DOHH2 (cell line): ENCODE measurements at regions not wholly inside any gene's neighbourhood (a gene's known extent, or its start where the extent isn't known, plus 50 kb on each side); places are given as distances from the start of the nearest gene placed in this dataset.

Experiments used
- H3F3A ChIP-seq: fragments of 200-600 bp; sonication (generic), shearing (Covaris generic); 2 replicates; pipeline ENCODE4 v1.6.0; 2016; ENCODE audit warnings: antibody characterized with exemption, mild to moderate bottlenecking; ENCODE audit not compliant: control insufficient read depth, insufficient read depth
- H3K27ac ChIP-seq: fragments of 200-600 bp; sonication (generic); 2 replicates; pipeline ENCODE4 v1.5.1; 2014; ENCODE audit warnings: low read depth, mild to moderate bottlenecking, low read length, moderate library complexity
- H3K27me3 ChIP-seq: fragments of 200-600 bp; sonication (generic); 2 replicates; pipeline ENCODE4 v1.6.1; 2014; ENCODE audit warnings: mild to moderate bottlenecking, low read length, mixed read lengths; ENCODE audit not compliant: control insufficient read depth
- H3K36me3 ChIP-seq: fragments of 200-600 bp; sonication (generic); 2 replicates; pipeline ENCODE4 v1.6.1; 2014; ENCODE audit warnings: mild to moderate bottlenecking, low read length, moderate library complexity, mixed read lengths; ENCODE audit not compliant: control insufficient read depth
- H3K4me1 ChIP-seq: fragments of 200-600 bp; sonication (generic); 2 replicates; pipeline ENCODE4 v1.6.1; 2014; ENCODE audit warnings: mild to moderate bottlenecking, low read length, mixed read lengths; ENCODE audit not compliant: control insufficient read depth
- H3K4me2 ChIP-seq: fragments of 200-600 bp; sonication (generic); 2 replicates; pipeline ENCODE4 v1.6.0; 2014; ENCODE audit warnings: mild to moderate bottlenecking, low read length, moderate library complexity
- H3K4me3 ChIP-seq: fragments of 200-600 bp; sonication (generic); 2 replicates; pipeline ENCODE4 v1.5.1; 2014; ENCODE audit warnings: mild to moderate bottlenecking, low read length, mixed read lengths
- H3K79me2 ChIP-seq: fragments of 200-600 bp; sonication (generic); 2 replicates; pipeline ENCODE4 v1.6.1; 2014; ENCODE audit warnings: mild to moderate bottlenecking, low read length, mixed read lengths; ENCODE audit not compliant: control insufficient read depth
- H3K9me2 ChIP-seq: fragments of 200-600 bp; sonication (generic); replicated peaks from 2 replicates; pipeline ENCODE4 v1.6.1; 2014; ENCODE audit warnings: mild to moderate bottlenecking, low read length, mixed read lengths; ENCODE audit not compliant: control insufficient read depth
- H3K9me3 ChIP-seq: fragments of 200-600 bp; sonication (generic); 2 replicates; pipeline ENCODE4 v1.6.1; 2014; ENCODE audit warnings: antibody characterized with exemption, low read length, mixed read lengths; ENCODE audit not compliant: control insufficient read depth, insufficient read depth
- H4K20me1 ChIP-seq: fragments of 200-600 bp; sonication (generic); 2 replicates; pipeline ENCODE4 v1.6.0; 2014; ENCODE audit warnings: low read depth, mild to moderate bottlenecking, antibody characterized with exemption, low read length, moderate library complexity; ENCODE audit not compliant: control insufficient read depth, insufficient read depth
- CTCF ChIP-seq: fragments of 200-600 bp; sonication (generic); IDR thresholded peaks from one replicate; pipeline ENCODE4 v1.5.1; 2014; ENCODE audit warnings: antibody characterized with exemption, mild to moderate bottlenecking, low read depth, low read length; ENCODE audit not compliant: poor library complexity, severe bottlenecking
- EZH2phosphoT487 ChIP-seq: fragments of 200-600 bp; sonication (generic); IDR thresholded peaks from 2 replicates; pipeline ENCODE4 v1.6.1; 2017; ENCODE audit warnings: borderline replicate concordance, mild to moderate bottlenecking, antibody characterized with exemption, low read length, moderate library complexity, mixed read lengths

GRCh38 chr11:103539166-103539565 is 429.9 kb downstream of the DYNC2H1 start:
- no peaks in the 10 kb centered on the region for H3K27me3 ChIP-seq
- no peaks in the 10 kb centered on the region for H3K36me3 ChIP-seq
- no peaks in the 10 kb centered on the region for H3K4me1 ChIP-seq
- H3K9me3 ChIP-seq = no peaks in the 10 kb centered on the region
- H3F3A ChIP-seq = no peaks in the 10 kb centered on the region
- TF ChIP-seq EZH2phosphoT487 = no peak
- no peak for TF ChIP-seq CTCF
- H3K4me2 ChIP-seq = no peak overlapping the region
- H4K20me1 ChIP-seq = no peaks in the 10 kb centered on the region
- H3K4me3 ChIP-seq = no peak overlapping the region
- no peaks in the 10 kb centered on the region for H3K79me2 ChIP-seq
- H3K27ac ChIP-seq = no peak overlapping the region
- no peaks in the 10 kb centered on the region for H3K9me2 ChIP-seq

- Histone ChIP-seq H3K4me1 (no peaks in the 10 kb centered on the region), H3K9me3 (no peaks in the 10 kb centered on the region), H3K36me3 (no peaks in the 10 kb centered on the region), H4K20me1 (no peaks in the 10 kb centered on the region), H3K27ac (no peak overlapping the region), H3F3A (no peaks in the 10 kb centered on the region), H3K27me3 (no peaks in the 10 kb centered on the region), H3K4me2 (no peak overlapping the region), H3K9me2 (no peaks in the 10 kb centered on the region), H3K79me2 (no peaks in the 10 kb centered on the region), H3K4me3 (no peak overlapping the region)
- TF ChIP-seq EZH2phosphoT487 (no peak), CTCF (no peak)
Observed at GRCh38 chr11:103541186-103541795, 432.1 kb downstream of the DYNC2H1 start.

- Histone ChIP-seq H3K4me2 (no peak overlapping the region), H3K36me3 (no peaks in the 10 kb centered on the region), H4K20me1 (no peaks in the 10 kb centered on the region), H3K4me1 (no peaks in the 10 kb centered on the region), H3F3A (no peaks in the 10 kb centered on the region), H3K9me2 (no peaks in the 10 kb centered on the region), H3K27ac (no peak overlapping the region), H3K27me3 (no peaks in the 10 kb centered on the region), H3K79me2 (no peaks in the 10 kb centered on the region), H3K4me3 (no peak overlapping the region), H3K9me3 (no peaks in the 10 kb centered on the region)
- TF ChIP-seq CTCF (no peak), EZH2phosphoT487 (no peak)
Observed at GRCh38 chr11:103542851-103543250, 433.6 kb downstream of the DYNC2H1 start.

- H3F3A ChIP-seq = no peaks in the 10 kb centered on the region
- no peaks in the 10 kb centered on the region for H3K79me2 ChIP-seq
- TF ChIP-seq CTCF (no peak), EZH2phosphoT487 (no peak)
- no peaks in the 10 kb centered on the region for H3K36me3 ChIP-seq
- no peak overlapping the region for H3K4me2 ChIP-seq
- H3K9me2 ChIP-seq = no peaks in the 10 kb centered on the region
- no peaks in the 10 kb centered on the region for H3K4me1 ChIP-seq
- no peaks in the 10 kb centered on the region for H4K20me1 ChIP-seq
- H3K4me3 ChIP-seq = no peak overlapping the region
- no peaks in the 10 kb centered on the region for H3K9me3 ChIP-seq
- H3K27ac ChIP-seq = no peak overlapping the region
- H3K27me3 ChIP-seq = no peaks in the 10 kb centered on the region
Observed at GRCh38 chr11:103543456-103543855, 434.2 kb downstream of the DYNC2H1 start.
